ENCODE measurements at regions not wholly inside any gene's neighbourhood (a gene's known extent, or its start where the extent isn't known, plus 50 kb on each side); places are given as distances from the start of the nearest gene placed in this dataset.
A peak's percentile ranks its signal among the peaks of the same experiment; 100 is the strongest.

GRCh38 chr10:98321186-98321780, 53.3 kb upstream of the LOXL4 start:
- ChIA-PET CTCF (ENCODE audit: partially characterized antibody) (interaction anchor here (0.7 to 9.0 kb wide), 5 partner anchors 8 to 93 kb away, joined by 3 to 58 read pairs (median 6); partner anchors contain the start of gene LOXL4), POLR2A (ENCODE audit: partially characterized antibody) (no interaction called here)
- no peak overlapping the region for H2AK5ac ChIP-seq (ENCODE audit: low read depth, low read length)
- H4K8ac ChIP-seq (ENCODE audit: extremely low read depth, insufficient read depth, low read length) = peak overlapping the region; percentile 62
- no peak overlapping the region for H3K18ac ChIP-seq (ENCODE audit: extremely low read depth, low read length)
- H2AFZ ChIP-seq (ENCODE audit: low read length) = peak overlapping the region; percentile 92
- no peak overlapping the region for H2BK15ac ChIP-seq (ENCODE audit: low read length)
- WGBS, 2 experiments (ENCODE audit: extremely low coverage in 1 of 2, insufficient coverage in 1 of 2, insufficient read length in 1 of 2, insufficient replicate concordance in 2 of 2, low coverage in 1 of 2, low lambda C conversion rate in 2 of 2, missing lambda C conversion rate in 1 of 2) = 76% methylated on average over 18 of the region's 18 CpGs; no CpG with 5 or more reads in 1 of the 2 experiments
- H3K4me1 ChIP-seq (replicated peaks in 1 of 4; ENCODE audit: control insufficient read depth in 3 of 4, insufficient read depth in 4 of 4, low read length in 3 of 4) = peaks cover 0 to 3% (median 0%) of the 10 kb centered on the region in 4 experiments; a peak in 3 of 7 replicates
- H2BK120ac ChIP-seq (replicated peaks; ENCODE audit: low read depth, low read length) = no peak overlapping the region
- no peak overlapping the region for H2BK12ac ChIP-seq (ENCODE audit: low read depth, low read length)
- no peak overlapping the region for H3K23ac ChIP-seq (ENCODE audit: insufficient read length)
- no peak overlapping the region for H3K4ac ChIP-seq (replicated peaks; ENCODE audit: insufficient read length, low read depth, low read length)
- H3K23me2 ChIP-seq (ENCODE audit: low read depth, low read length) = no peaks in the 10 kb centered on the region
- no peak overlapping the region for H2BK20ac ChIP-seq (ENCODE audit: low read length)
- TF ChIP-seq CBX5 (IDR thresholded peaks at IDR 0.05; ENCODE audit: low read depth, low read length) = no peak
- 0 out of 4 replicates have a peak, but pooled peaks of 1 of the 2 experiments have one; percentile 35 for TF ChIP-seq SIN3A (conservative IDR thresholded peaks at IDR 0.05 in 1 of 2, IDR thresholded peaks at IDR 0.05 in 1 of 2; ENCODE audit: low read depth in 1 of 2, low read length in 2 of 2)
- no peak for TF ChIP-seq NRF1 (IDR thresholded peaks at IDR 0.05; ENCODE audit: low read depth, low read length)
- TF ChIP-seq, protein P1, sequence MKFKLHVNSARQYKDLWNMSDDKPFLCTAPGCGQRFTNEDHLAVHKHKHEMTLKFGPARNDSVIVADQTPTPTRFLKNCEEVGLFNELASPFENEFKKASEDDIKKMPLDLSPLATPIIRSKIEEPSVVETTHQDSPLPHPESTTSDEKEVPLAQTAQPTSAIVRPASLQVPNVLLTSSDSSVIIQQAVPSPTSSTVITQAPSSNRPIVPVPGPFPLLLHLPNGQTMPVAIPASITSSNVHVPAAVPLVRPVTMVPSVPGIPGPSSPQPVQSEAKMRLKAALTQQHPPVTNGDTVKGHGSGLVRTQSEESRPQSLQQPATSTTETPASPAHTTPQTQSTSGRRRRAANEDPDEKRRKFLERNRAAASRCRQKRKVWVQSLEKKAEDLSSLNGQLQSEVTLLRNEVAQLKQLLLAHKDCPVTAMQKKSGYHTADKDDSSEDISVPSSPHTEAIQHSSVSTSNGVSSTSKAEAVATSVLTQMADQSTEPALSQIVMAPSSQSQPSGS (IDR thresholded peaks at IDR 0.05; ENCODE audit: low read length) = no peak
- no peak for TF ChIP-seq EGR1 (IDR thresholded peaks at IDR 0.05; ENCODE audit: borderline replicate concordance, low read depth, low read length)
- H3K79me2 ChIP-seq (ENCODE audit: control insufficient read depth in 1 of 2, insufficient read depth in 2 of 2, low read length in 2 of 2) = no peaks in the 10 kb centered on the region
- H4K5ac ChIP-seq (ENCODE audit: insufficient read length, low read depth, low read length) = no peak overlapping the region
- no peak overlapping the region for H3K27ac ChIP-seq (ENCODE audit: low read depth, low read length)
- no peak overlapping the region for H3K4me3 ChIP-seq (ENCODE audit: extremely low read depth in 1 of 4, insufficient read depth in 2 of 4, low read depth in 3 of 4, low read length in 4 of 4)
- H3K14ac ChIP-seq (ENCODE audit: insufficient read length) = no peak overlapping the region
- H4K91ac ChIP-seq (replicated peaks; ENCODE audit: insufficient read length, low read length) = no peak overlapping the region
- FAIRE-seq = no peak
- no peak overlapping the region for H3K56ac ChIP-seq (replicated peaks; ENCODE audit: insufficient read length, low read depth, low read length)
- no peaks in the 10 kb centered on the region for H4K20me1 ChIP-seq (replicated peaks in 1 of 2; ENCODE audit: control insufficient read depth in 1 of 2, insufficient read depth in 2 of 2, low read length in 2 of 2)
- H3K9me3 ChIP-seq (ENCODE audit: insufficient read depth in 2 of 2, low read depth in 1 of 2, low read length in 1 of 2) = no peaks in the 10 kb centered on the region
- no peak overlapping the region; the same call in 1 of the 2 replicates for H2BK5ac ChIP-seq (ENCODE audit: low read depth, low read length)
- no peaks in the 10 kb centered on the region for H3K79me1 ChIP-seq (ENCODE audit: low read depth, low read length)
- peak in 1 of 2 experiments; percentile 51 for DNase-seq (ENCODE audit: low read depth in 1 of 2, low spot score in 2 of 2)
- H3K9ac ChIP-seq (replicated peaks in 1 of 4; ENCODE audit: extremely low read depth in 1 of 4, low read depth in 3 of 4, low read length in 3 of 4) = no peak overlapping the region
- no peaks in the 10 kb centered on the region for H3K27me3 ChIP-seq (replicated peaks in 1 of 4; ENCODE audit: control insufficient read depth in 3 of 4, extremely low read depth in 1 of 4, insufficient read depth in 3 of 4, low read length in 3 of 4)
- peak overlapping the region in 1 of 2 experiments; percentile 7; a peak in 1 of 4 replicates for H3K4me2 ChIP-seq (ENCODE audit: insufficient read depth in 1 of 2, low read depth in 2 of 2, low read length in 2 of 2)
- no peaks in the 10 kb centered on the region for H3K36me3 ChIP-seq (ENCODE audit: control insufficient read depth in 2 of 4, insufficient read depth in 4 of 4, low read length in 3 of 4)

All from H1 (cell line).